ENCODE measurements at regions not wholly inside any gene's neighbourhood (a gene's known extent, or its start where the extent isn't known, plus 50 kb on each side); places are given as distances from the start of the nearest gene placed in this dataset.

DNA sequence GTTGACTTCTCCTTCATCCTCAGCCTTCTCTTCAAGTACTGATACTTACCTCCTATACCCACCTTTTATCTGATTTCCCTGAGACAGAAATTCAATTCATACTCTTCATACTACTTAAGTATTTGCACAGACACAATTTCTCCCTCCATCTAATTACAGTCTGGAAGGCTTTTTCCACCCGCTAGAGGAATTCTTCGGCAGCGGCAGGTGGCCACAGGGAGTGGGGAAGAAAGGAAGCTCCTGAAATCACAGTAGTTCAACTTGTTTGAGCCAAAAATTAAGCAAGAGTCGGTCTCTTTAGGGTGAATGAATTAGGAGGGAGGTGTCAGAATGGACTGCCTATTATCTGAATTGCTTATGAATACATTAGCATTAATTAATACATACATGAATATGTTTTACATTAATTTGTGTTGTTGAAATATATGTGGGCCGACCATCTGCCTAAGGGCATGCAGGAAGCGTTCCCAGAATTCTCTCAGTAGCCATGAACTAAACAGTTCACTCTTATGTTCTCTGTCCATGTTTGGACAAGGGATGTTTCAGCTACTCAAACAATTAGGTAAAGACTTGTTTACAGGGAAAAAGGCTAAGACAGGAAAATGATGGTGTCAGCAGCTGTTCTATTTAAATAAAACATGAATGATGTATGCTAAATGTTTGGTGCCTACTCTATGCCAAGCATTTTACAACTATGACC lies 101.4 kb upstream of the SMARCA2 start:
- no peak overlapping the region for H3K9ac ChIP-seq (ENCODE audit: insufficient read depth, low read length)
- H3K27ac ChIP-seq (ENCODE audit: insufficient read depth, low read length) = no peak overlapping the region
- H3K4me1 ChIP-seq (ENCODE audit: control insufficient read depth, extremely low read depth, insufficient read depth, low read length) = no peaks in the 10 kb centered on the region
- H3K4me3 ChIP-seq (replicated peaks in 1 of 4; ENCODE audit: control extremely low read depth in 1 of 4, insufficient read depth in 1 of 4, low read depth in 3 of 4, low read length in 4 of 4) = no peak overlapping the region
- H3K36me3 ChIP-seq (ENCODE audit: control insufficient read depth, insufficient read depth, low read length) = no peaks in the 10 kb centered on the region
- H3K9me3 ChIP-seq (ENCODE audit: control insufficient read depth, insufficient read depth, low read depth, low read length) = no peaks in the 10 kb centered on the region
- no peak overlapping the region for H2AFZ ChIP-seq (ENCODE audit: low read length)
- H3K27me3 ChIP-seq (ENCODE audit: control insufficient read depth, insufficient read depth, low read length) = no peaks in the 10 kb centered on the region
- H3K79me2 ChIP-seq (ENCODE audit: control insufficient read depth, insufficient read depth, low read length) = no peaks in the 10 kb centered on the region
- DNase-seq (ENCODE audit: low read depth in 2 of 2) = no peak
- TF ChIP-seq EZH2 (IDR thresholded peaks at IDR 0.05; ENCODE audit: low read length, missing control alignments) = no peak
- TF ChIP-seq, protein P1, sequence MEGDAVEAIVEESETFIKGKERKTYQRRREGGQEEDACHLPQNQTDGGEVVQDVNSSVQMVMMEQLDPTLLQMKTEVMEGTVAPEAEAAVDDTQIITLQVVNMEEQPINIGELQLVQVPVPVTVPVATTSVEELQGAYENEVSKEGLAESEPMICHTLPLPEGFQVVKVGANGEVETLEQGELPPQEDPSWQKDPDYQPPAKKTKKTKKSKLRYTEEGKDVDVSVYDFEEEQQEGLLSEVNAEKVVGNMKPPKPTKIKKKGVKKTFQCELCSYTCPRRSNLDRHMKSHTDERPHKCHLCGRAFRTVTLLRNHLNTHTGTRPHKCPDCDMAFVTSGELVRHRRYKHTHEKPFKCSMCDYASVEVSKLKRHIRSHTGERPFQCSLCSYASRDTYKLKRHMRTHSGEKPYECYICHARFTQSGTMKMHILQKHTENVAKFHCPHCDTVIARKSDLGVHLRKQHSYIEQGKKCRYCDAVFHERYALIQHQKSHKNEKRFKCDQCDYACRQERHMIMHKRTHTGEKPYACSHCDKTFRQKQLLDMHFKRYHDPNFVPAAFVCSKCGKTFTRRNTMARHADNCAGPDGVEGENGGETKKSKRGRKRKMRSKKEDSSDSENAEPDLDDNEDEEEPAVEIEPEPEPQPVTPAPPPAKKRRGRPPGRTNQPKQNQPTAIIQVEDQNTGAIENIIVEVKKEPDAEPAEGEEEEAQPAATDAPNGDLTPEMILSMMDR (conservative IDR thresholded peaks at IDR 0.05 in 1 of 2, IDR thresholded peaks at IDR 0.05 in 1 of 2; ENCODE audit: low read depth in 1 of 2, low read length in 2 of 2) = no peak
- no peak overlapping the region for H3K4me2 ChIP-seq (ENCODE audit: extremely low read depth, insufficient read depth, low read length)
- H4K20me1 ChIP-seq (ENCODE audit: control insufficient read depth, extremely low read depth, insufficient read depth, low read length) = no peaks in the 10 kb centered on the region

DNA sequence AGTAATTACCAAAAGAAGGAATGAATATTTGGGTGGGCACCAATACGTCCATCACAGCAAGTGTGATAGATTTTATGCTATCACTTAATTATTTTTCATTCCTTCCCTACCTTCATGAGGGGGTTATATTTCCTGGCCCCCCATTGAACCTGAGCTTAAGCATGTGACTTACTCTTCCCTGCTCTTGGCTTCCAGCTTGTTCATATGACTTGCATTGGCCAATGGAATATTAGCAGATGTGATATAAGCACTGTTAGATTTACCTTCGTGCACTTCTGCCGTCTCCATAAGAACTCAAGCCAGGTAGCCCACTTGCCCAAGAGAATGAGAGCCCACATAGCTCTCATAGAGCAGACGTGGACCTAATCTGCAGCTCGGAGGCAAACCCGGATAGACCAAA lies 99.1 kb upstream of the SMARCA2 start:
- H2AFZ ChIP-seq (ENCODE audit: low read length) = no peak overlapping the region

DNA sequence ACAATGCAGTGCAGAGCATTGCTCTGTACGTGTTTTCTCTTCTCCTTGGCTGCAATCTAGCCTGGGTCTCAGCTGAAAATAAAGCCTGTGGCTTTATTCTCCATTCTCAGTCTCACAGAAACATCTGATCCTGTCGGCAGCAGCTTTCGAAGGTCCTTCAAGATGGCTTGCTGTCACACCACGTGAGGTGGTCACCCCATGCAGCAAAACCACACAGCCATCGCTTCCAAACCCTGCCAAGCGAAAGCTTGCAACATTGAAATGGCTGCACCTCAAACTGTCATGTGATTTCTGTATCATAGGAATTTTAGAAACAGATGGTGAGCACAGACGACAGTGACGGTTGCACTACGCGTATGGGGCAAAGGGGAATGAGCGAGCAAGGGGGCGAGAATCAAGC lies 98.5 kb upstream of the SMARCA2 start:
- peak in 1 of 2 donors; percentile 34 for DNase-seq (ENCODE audit: low read depth in 2 of 2)
- Histone ChIP-seq H4K20me1 (ENCODE audit: control insufficient read depth, extremely low read depth, insufficient read depth, low read length) (no peaks in the 10 kb centered on the region), H3K9ac (ENCODE audit: insufficient read depth, low read length) (no peak overlapping the region), H3K9me3 (ENCODE audit: control insufficient read depth, insufficient read depth, low read depth, low read length) (no peaks in the 10 kb centered on the region), H3K27ac (ENCODE audit: insufficient read depth, low read length) (no peak overlapping the region), H3K4me1 (ENCODE audit: control insufficient read depth, extremely low read depth, insufficient read depth, low read length) (no peaks in the 10 kb centered on the region), H2AFZ (ENCODE audit: low read length) (peak overlapping the region; percentile 8), H3K27me3 (ENCODE audit: control insufficient read depth, insufficient read depth, low read length) (no peaks in the 10 kb centered on the region), H3K36me3 (ENCODE audit: control insufficient read depth, insufficient read depth, low read length) (no peaks in the 10 kb centered on the region), H3K79me2 (ENCODE audit: control insufficient read depth, insufficient read depth, low read length) (no peaks in the 10 kb centered on the region), H3K4me2 (ENCODE audit: extremely low read depth, insufficient read depth, low read length) (peak overlapping the region; percentile 8), H3K4me3 (replicated peaks in 1 of 4; ENCODE audit: control extremely low read depth in 1 of 4, insufficient read depth in 1 of 4, low read depth in 3 of 4, low read length in 4 of 4) (peak overlapping the region in 2 of 4 experiments; percentile 10 to 25)
- TF ChIP-seq EZH2 (IDR thresholded peaks at IDR 0.05; ENCODE audit: low read length, missing control alignments) = no peak
- TF ChIP-seq, protein P1 (conservative IDR thresholded peaks at IDR 0.05 in 1 of 2, IDR thresholded peaks at IDR 0.05 in 1 of 2; ENCODE audit: low read depth in 1 of 2, low read length in 2 of 2) = no peak

More for the DNA sequence above, 99.1 kb upstream of the SMARCA2 start:
- Histone ChIP-seq H3K4me1 (ENCODE audit: control insufficient read depth, extremely low read depth, insufficient read depth, low read length) (no peaks in the 10 kb centered on the region), H3K4me2 (ENCODE audit: extremely low read depth, insufficient read depth, low read length) (peak overlapping the region; percentile 52), H3K27ac (ENCODE audit: insufficient read depth, low read length) (no peak overlapping the region), H4K20me1 (ENCODE audit: control insufficient read depth, extremely low read depth, insufficient read depth, low read length) (no peaks in the 10 kb centered on the region), H3K79me2 (ENCODE audit: control insufficient read depth, insufficient read depth, low read length) (no peaks in the 10 kb centered on the region), H3K9ac (ENCODE audit: insufficient read depth, low read length) (no peak overlapping the region), H3K4me3 (replicated peaks in 1 of 4; ENCODE audit: control extremely low read depth in 1 of 4, insufficient read depth in 1 of 4, low read depth in 3 of 4, low read length in 4 of 4) (peak overlapping the region in 1 of 4 experiments; percentile 25), H3K27me3 (ENCODE audit: control insufficient read depth, insufficient read depth, low read length) (no peaks in the 10 kb centered on the region), H3K36me3 (ENCODE audit: control insufficient read depth, insufficient read depth, low read length) (no peaks in the 10 kb centered on the region), H3K9me3 (ENCODE audit: control insufficient read depth, insufficient read depth, low read depth, low read length) (no peaks in the 10 kb centered on the region)
- TF ChIP-seq EZH2 (IDR thresholded peaks at IDR 0.05; ENCODE audit: low read length, missing control alignments) = no peak
- TF ChIP-seq, protein P1 (conservative IDR thresholded peaks at IDR 0.05 in 1 of 2, IDR thresholded peaks at IDR 0.05 in 1 of 2; ENCODE audit: low read depth in 1 of 2, low read length in 2 of 2) = no peak
- no peak for DNase-seq (ENCODE audit: low read depth in 2 of 2)

All from fibroblast of lung (primary cell).